ENCODE measurements at regions not wholly inside any gene's neighbourhood (a gene's known extent, or its start where the extent isn't known, plus 50 kb on each side); places are given as distances from the start of the nearest gene placed in this dataset.
"Not testable (repeated sequence)": the region's sequence is repeated elsewhere in the genome, so short reads cannot be mapped to it uniquely, and the experiment has no call there.

GRCh38 chr5:18403141-18403540 is 768.9 kb downstream of the TAF11L14 start:
- no peak for DNase-seq (ENCODE audit: low read depth)

GRCh38 chr5:18403941-18404438 is 769.7 kb downstream of the TAF11L14 start:
- DNase-seq (ENCODE audit: low read depth) = no peak

GRCh38 chr5:18420711-18421110 is 786.5 kb downstream of the TAF11L14 start:
- DNase-seq (ENCODE audit: low read depth) = no peak

- no peak for DNase-seq (ENCODE audit: low read depth)
These were observed 799.1 kb downstream of the TAF11L14 start for GRCh38 chr5:18433336-18433735.

GRCh38 chr5:18438126-18438525 is 803.9 kb downstream of the TAF11L14 start:
- DNase-seq (ENCODE audit: low read depth) = no peak

- no peak for DNase-seq (ENCODE audit: low read depth)
These were observed 821.3 kb downstream of the TAF11L14 start for GRCh38 chr5:18455521-18455920.

- DNase-seq (ENCODE audit: low read depth) = no peak
These were observed 823.0 kb downstream of the TAF11L14 start for GRCh38 chr5:18457255-18457654.

GRCh38 chr5:18461766-18462165 is 827.5 kb downstream of the TAF11L14 start:
- DNase-seq (ENCODE audit: low read depth) = no peak

GRCh38 chr5:18465833-18466681 is 831.8 kb downstream of the TAF11L14 start:
- peak; percentile 72 for DNase-seq (ENCODE audit: low read depth)

GRCh38 chr5:18466731-18467130 is 832.5 kb downstream of the TAF11L14 start:
- DNase-seq (ENCODE audit: low read depth) = no peak

- not testable (repeated sequence) for DNase-seq (ENCODE audit: low read depth)
These were observed 837.5 kb downstream of the TAF11L14 start for GRCh38 chr5:18471791-18472190.

- peak; percentile 80 for DNase-seq (ENCODE audit: low read depth)
These were observed 849.2 kb downstream of the TAF11L14 start for GRCh38 chr5:18483451-18483850.

- peak; percentile 17 for DNase-seq (ENCODE audit: low read depth)
These were observed 853.7 kb downstream of the TAF11L14 start for GRCh38 chr5:18487928-18488480.

GRCh38 chr5:18489703-18490102 is 855.4 kb downstream of the TAF11L14 start:
- DNase-seq (ENCODE audit: low read depth) = no peak

- no peak for DNase-seq (ENCODE audit: low read depth)
These were observed 857.1 kb downstream of the TAF11L14 start for GRCh38 chr5:18491349-18491748.

GRCh38 chr5:18495157-18495556 is 860.9 kb downstream of the TAF11L14 start:
- no peak for DNase-seq (ENCODE audit: low read depth)

GRCh38 chr5:18496041-18496440 is 861.8 kb downstream of the TAF11L14 start:
- peak; percentile 31 for DNase-seq (ENCODE audit: low read depth)

GRCh38 chr5:18497089-18497488 is 862.8 kb downstream of the TAF11L14 start:
- DNase-seq (ENCODE audit: low read depth) = no peak

- DNase-seq (ENCODE audit: low read depth) = no peak
These were observed 869.6 kb downstream of the TAF11L14 start for GRCh38 chr5:18503797-18504328.

GRCh38 chr5:18507114-18507513 is 872.9 kb downstream of the TAF11L14 start:
- no peak for DNase-seq (ENCODE audit: low read depth)

- DNase-seq (ENCODE audit: low read depth) = no peak
These were observed 883.6 kb downstream of the TAF11L14 start for GRCh38 chr5:18517641-18518380.

GRCh38 chr5:18523380-18523779 is 889.1 kb downstream of the TAF11L14 start:
- no peak for DNase-seq (ENCODE audit: low read depth)
